Stimulated activated CD8-positive, alpha-beta memory T cell treated with anti-CD3 and anti-CD28 coated beads, Interleukin-12 subunit alpha, Interleukin-12 subunit beta, amount 100 ng/mL, for 24 hours (primary cell): ENCODE measurements at regions not wholly inside any gene's neighbourhood (a gene's known extent, or its start where the extent isn't known, plus 50 kb on each side); places are given as distances from the start of the nearest gene placed in this dataset.
"Not testable (repeated sequence)": the region's sequence is repeated elsewhere in the genome, so short reads cannot be mapped to it uniquely, and the experiment has no call there.

Experiments
- DNase-seq: peaks from one replicate; pipeline ENCODE4 v3.0.0-alpha.2; 2020; ENCODE audit errors: extremely low read depth

GRCh38 chr12:31906557-31907301, 52.5 kb upstream of the RESF1 start:
- no peak for DNase-seq

GRCh38 chr12:31903025-31903424, 56.2 kb upstream of the RESF1 start:
- DNase-seq: no peak

- no peak for DNase-seq
These were observed 58.9 kb upstream of the RESF1 start for GRCh38 chr12:31900271-31900670.

GRCh38 chr12:31899109-31899508, 60.1 kb upstream of the RESF1 start:
- DNase-seq: no peak

- no peak for DNase-seq
These were observed 61.3 kb upstream of the RESF1 start for GRCh38 chr12:31897781-31898503.

- not testable (repeated sequence) for DNase-seq
These were observed 62.1 kb upstream of the RESF1 start for GRCh38 chr12:31897092-31897491.

GRCh38 chr12:31896514-31897039, 62.6 kb upstream of the RESF1 start:
- peak; percentile 74 for DNase-seq

GRCh38 chr12:31895449-31896150, 63.6 kb upstream of the RESF1 start:
- no peak for DNase-seq

GRCh38 chr12:31890295-31891285, 68.6 kb upstream of the RESF1 start:
- no peak for DNase-seq

- DNase-seq: no peak
These were observed 72.0 kb upstream of the RESF1 start for GRCh38 chr12:31887109-31887811.

GRCh38 chr12:31882682-31883081, 76.5 kb upstream of the RESF1 start:
- not testable (repeated sequence) for DNase-seq

- DNase-seq: no peak
These were observed 78.9 kb upstream of the RESF1 start for GRCh38 chr12:31880340-31880739.

GRCh38 chr12:31877884-31878283, 81.3 kb upstream of the RESF1 start:
- DNase-seq: no peak

- DNase-seq: no peak
These were observed 82.4 kb upstream of the RESF1 start for GRCh38 chr12:31876568-31877424.

- no peak for DNase-seq
These were observed 83.6 kb upstream of the RESF1 start for GRCh38 chr12:31875609-31875964.

- DNase-seq: peak; percentile 26
These were observed 84.1 kb upstream of the RESF1 start for GRCh38 chr12:31874961-31875608.

GRCh38 chr12:31872831-31873604, 86.2 kb upstream of the RESF1 start:
- DNase-seq: no peak

- DNase-seq: no peak
These were observed 89.2 kb upstream of the RESF1 start for GRCh38 chr12:31869972-31870371.
